HG02610 (cell line): ENCODE measurements at regions not wholly inside any gene's neighbourhood (a gene's known extent, or its start where the extent isn't known, plus 50 kb on each side); places are given as distances from the start of the nearest gene placed in this dataset.

Experiments
- ATAC-seq: cut with Tn5 transposase; IDR thresholded peaks from one replicate; pipeline ENCODE4 v1.9.1; 2021; ENCODE audit warnings: mild to moderate bottlenecking, moderate library complexity; ENCODE audit not compliant: unreplicated experiment

- no peak for ATAC-seq
These were observed 55.7 kb upstream of the PKDCC start for GRCh38 chr2:41992056-41992642.

- no peak for ATAC-seq
These were observed 55.0 kb upstream of the PKDCC start for GRCh38 chr2:41992671-41993434.

- no peak for ATAC-seq
These were observed 54.3 kb upstream of the PKDCC start for GRCh38 chr2:41993435-41993925.

- ATAC-seq = no peak
These were observed 53.6 kb upstream of the PKDCC start for GRCh38 chr2:41994233-41994637.

GRCh38 chr2:41994661-41995060, 53.2 kb upstream of the PKDCC start:
- ATAC-seq = no peak

- no peak for ATAC-seq
These were observed 50.3 kb upstream of the PKDCC start for GRCh38 chr2:41997561-41997960.
